SKM-1 (cell line): ENCODE measurements at regions not wholly inside any gene's neighbourhood (a gene's known extent, or its start where the extent isn't known, plus 50 kb on each side); places are given as distances from the start of the nearest gene placed in this dataset.

Source experiments
- DNase-seq: peaks from one replicate; lab custom pipeline; 2025; ENCODE audit not compliant: unreplicated experiment; lab: John Stamatoyannopoulos, UW

- DNase-seq, result no peak
These were observed 73.4 kb upstream of the PLS3 start for GRCh38 chrX:115487608-115488007.

GRCh38 chrX:115490814-115491213 is 70.2 kb upstream of the PLS3 start:
- DNase-seq, result no peak

GRCh38 chrX:115491766-115492165 is 69.2 kb upstream of the PLS3 start:
- DNase-seq, result no peak

GRCh38 chrX:115493015-115493414 is 68.0 kb upstream of the PLS3 start:
- no peak for DNase-seq

GRCh38 chrX:115494161-115494560 is 66.8 kb upstream of the PLS3 start:
- no peak for DNase-seq

- DNase-seq, result peak; percentile 40
These were observed 61.7 kb upstream of the PLS3 start for GRCh38 chrX:115499112-115499805.

GRCh38 chrX:115503099-115503498 is 57.9 kb upstream of the PLS3 start:
- no peak for DNase-seq

GRCh38 chrX:115504167-115504566 is 56.8 kb upstream of the PLS3 start:
- DNase-seq, result no peak
